ENCODE measurements at regions not wholly inside any gene's neighbourhood (a gene's known extent, or its start where the extent isn't known, plus 50 kb on each side); places are given as distances from the start of the nearest gene placed in this dataset.
"Not testable (repeated sequence)": the region's sequence is repeated elsewhere in the genome, so short reads cannot be mapped to it uniquely, and the experiment has no call there.

DNA sequence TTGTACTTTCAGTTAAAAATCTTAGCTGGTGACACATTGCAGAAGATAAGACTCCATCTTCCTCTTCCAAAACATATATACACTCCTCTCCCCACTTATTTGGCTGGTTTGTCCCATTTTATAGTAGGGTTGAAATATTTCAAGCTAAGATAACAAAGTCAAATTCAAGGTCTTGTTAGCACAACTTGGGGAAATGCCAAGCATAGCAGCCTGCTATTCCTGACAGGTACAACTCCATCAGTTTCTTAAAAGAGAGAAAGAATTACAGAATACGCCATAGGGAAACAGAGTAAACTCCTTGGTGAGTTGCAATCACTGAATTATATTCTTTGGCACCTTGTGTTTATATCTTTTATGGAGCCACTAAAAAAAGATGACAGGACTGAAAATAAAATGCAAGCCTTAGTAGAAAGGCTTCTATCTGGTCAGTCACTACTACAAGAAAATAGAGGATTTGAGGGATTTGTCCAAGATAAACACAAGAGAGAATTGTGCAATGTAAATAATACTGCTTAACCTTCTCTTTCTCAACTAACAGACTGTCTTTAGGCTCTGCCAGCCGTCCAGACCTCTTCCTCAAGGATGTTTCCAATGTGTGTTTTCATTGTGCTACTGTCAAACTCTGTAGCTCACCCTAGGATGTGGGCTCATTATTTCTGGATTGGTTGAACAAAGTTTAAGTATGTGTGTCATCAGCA is 170.3 kb downstream of the VEGFC start:
- no peak overlapping the region for H3K4me2 ChIP-seq (ENCODE audit: low read depth, low read length)
- no peak overlapping the region for H3K27ac ChIP-seq (ENCODE audit: extremely low read length, insufficient read depth, low read length)
- FAIRE-seq = no peak

DNA sequence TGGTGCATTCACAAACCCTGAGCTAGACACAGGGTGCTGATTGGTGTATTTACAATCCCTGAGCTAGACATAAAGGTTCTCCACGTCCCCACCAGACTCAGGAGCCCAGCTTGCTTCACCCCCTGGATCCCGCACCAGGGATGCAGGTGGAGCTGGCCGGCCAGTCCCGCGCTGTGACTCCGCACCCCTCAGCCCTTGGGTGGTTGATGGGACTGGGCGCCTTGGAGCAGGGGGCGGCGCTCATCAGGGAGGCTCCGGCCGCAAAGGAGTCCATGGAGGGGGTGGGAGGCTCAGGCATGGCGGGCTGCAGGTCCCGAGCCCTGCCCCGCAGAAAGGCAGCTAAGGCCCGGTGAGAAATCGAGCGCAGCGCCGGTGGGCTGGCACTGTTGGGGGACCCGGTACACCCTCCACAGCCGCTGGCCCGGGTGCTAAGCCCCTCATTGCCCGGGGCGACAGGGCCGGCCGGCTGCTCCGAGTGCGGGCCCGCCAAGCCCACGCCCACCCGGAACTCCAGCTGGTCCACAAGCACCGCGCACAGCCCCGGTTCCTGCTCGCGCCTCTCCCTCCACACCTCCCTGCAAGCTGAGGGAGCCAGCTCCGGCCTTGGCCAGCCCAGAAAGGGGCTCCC is 167.6 kb downstream of the VEGFC start:
- H3K9ac ChIP-seq (ENCODE audit: insufficient read depth, low read depth, low read length); POLR2A ChIA-PET; FAIRE-seq; in situ Hi-C loops (cut with HindIII; ENCODE audit: extremely low pct_ligation_motif_present, low pct_unique_long_range_greater_than_20kb); H3K4me2 ChIP-seq (ENCODE audit: low read depth, low read length); intact Hi-C loops (cut with micrococcal nuclease; ENCODE audit: unreplicated experiment); CTCF ChIA-PET (ENCODE audit: low intra/inter-chr PET ratio, low total read pairs); ATAC-seq; BruUV-seq (replicated peaks); H2AFZ ChIP-seq (ENCODE audit: low read length); H3K36me3 ChIP-seq (replicated peaks in 1 of 2; ENCODE audit: control insufficient read depth in 1 of 2, insufficient read depth in 2 of 2, low read length in 2 of 2); H3K79me2 ChIP-seq (ENCODE audit: insufficient read depth, low read length); H3K4me1 ChIP-seq (ENCODE audit: insufficient read depth, low read length); H4K20me1 ChIP-seq (ENCODE audit: insufficient read depth, low read length); H3K9me3 ChIP-seq (ENCODE audit: low read length); H3K4me3 ChIP-seq (replicated peaks in 1 of 3; ENCODE audit: insufficient read depth in 1 of 3, low read depth in 2 of 3, low read length in 3 of 3); DNase-seq (ENCODE audit: low spot score); H3K27ac ChIP-seq (ENCODE audit: extremely low read length, insufficient read depth, low read length); H3K27me3 ChIP-seq (ENCODE audit: control insufficient read depth in 1 of 2, insufficient read depth in 2 of 2, low read length in 2 of 2): not testable (repeated sequence)
- 86% methylated on average over 7 of the region's 37 CpGs for WGBS (ENCODE audit: low lambda C conversion rate)

More for the DNA sequence above, 170.3 kb downstream of the VEGFC start:
- H3K4me3 ChIP-seq (replicated peaks in 1 of 3; ENCODE audit: insufficient read depth in 1 of 3, low read depth in 2 of 3, low read length in 3 of 3) = no peak overlapping the region
- TF ChIP-seq, protein P1, sequence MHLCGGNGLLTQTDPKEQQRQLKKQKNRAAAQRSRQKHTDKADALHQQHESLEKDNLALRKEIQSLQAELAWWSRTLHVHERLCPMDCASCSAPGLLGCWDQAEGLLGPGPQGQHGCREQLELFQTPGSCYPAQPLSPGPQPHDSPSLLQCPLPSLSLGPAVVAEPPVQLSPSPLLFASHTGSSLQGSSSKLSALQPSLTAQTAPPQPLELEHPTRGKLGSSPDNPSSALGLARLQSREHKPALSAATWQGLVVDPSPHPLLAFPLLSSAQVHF (CRISPR knock-in tag; IDR thresholded peaks at IDR 0.05) = no peak
- no peak for TF ChIP-seq HES4 (CRISPR knock-in tag; IDR thresholded peaks at IDR 0.05; ENCODE audit: borderline replicate concordance)
- TF ChIP-seq, protein P2, sequence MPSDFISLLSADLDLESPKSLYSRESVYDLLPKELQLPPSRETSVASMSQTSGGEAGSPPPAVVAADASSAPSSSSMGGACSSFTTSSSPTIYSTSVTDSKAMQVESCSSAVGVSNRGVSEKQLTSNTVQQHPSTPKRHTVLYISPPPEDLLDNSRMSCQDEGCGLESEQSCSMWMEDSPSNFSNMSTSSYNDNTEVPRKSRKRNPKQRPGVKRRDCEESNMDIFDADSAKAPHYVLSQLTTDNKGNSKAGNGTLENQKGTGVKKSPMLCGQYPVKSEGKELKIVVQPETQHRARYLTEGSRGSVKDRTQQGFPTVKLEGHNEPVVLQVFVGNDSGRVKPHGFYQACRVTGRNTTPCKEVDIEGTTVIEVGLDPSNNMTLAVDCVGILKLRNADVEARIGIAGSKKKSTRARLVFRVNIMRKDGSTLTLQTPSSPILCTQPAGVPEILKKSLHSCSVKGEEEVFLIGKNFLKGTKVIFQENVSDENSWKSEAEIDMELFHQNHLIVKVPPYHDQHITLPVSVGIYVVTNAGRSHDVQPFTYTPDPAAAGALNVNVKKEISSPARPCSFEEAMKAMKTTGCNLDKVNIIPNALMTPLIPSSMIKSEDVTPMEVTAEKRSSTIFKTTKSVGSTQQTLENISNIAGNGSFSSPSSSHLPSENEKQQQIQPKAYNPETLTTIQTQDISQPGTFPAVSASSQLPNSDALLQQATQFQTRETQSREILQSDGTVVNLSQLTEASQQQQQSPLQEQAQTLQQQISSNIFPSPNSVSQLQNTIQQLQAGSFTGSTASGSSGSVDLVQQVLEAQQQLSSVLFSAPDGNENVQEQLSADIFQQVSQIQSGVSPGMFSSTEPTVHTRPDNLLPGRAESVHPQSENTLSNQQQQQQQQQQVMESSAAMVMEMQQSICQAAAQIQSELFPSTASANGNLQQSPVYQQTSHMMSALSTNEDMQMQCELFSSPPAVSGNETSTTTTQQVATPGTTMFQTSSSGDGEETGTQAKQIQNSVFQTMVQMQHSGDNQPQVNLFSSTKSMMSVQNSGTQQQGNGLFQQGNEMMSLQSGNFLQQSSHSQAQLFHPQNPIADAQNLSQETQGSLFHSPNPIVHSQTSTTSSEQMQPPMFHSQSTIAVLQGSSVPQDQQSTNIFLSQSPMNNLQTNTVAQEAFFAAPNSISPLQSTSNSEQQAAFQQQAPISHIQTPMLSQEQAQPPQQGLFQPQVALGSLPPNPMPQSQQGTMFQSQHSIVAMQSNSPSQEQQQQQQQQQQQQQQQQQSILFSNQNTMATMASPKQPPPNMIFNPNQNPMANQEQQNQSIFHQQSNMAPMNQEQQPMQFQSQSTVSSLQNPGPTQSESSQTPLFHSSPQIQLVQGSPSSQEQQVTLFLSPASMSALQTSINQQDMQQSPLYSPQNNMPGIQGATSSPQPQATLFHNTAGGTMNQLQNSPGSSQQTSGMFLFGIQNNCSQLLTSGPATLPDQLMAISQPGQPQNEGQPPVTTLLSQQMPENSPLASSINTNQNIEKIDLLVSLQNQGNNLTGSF (CRISPR knock-in tag; IDR thresholded peaks at IDR 0.05) = no peak
- no peak for TF ChIP-seq STAT5B (CRISPR knock-in tag; IDR thresholded peaks at IDR 0.05)
- TF ChIP-seq FOSL2 (CRISPR knock-in tag; IDR thresholded peaks at IDR 0.05) = no peak
- no peak for TF ChIP-seq KLF6 (CRISPR knock-in tag; IDR thresholded peaks at IDR 0.05)
- TF ChIP-seq RARA (CRISPR knock-in tag; IDR thresholded peaks at IDR 0.05) = no peak
- no peak for TF ChIP-seq FLYWCH1 (CRISPR knock-in tag; IDR thresholded peaks at IDR 0.05)
- CTCF ChIA-PET (ENCODE audit: low intra/inter-chr PET ratio, low total read pairs) = no interaction called here
- no peak for DNase-seq (ENCODE audit: low spot score)
- H3K9ac ChIP-seq (ENCODE audit: insufficient read depth, low read depth, low read length) = no peak overlapping the region
- ATAC-seq = no peak
- POLR2A ChIA-PET = no interaction called here
- H3K9me3 ChIP-seq (ENCODE audit: low read length) = no peaks in the 10 kb centered on the region
- 0% methylated on average over 2 of the region's 2 CpGs for WGBS (ENCODE audit: low lambda C conversion rate)
- H3K27me3 ChIP-seq (ENCODE audit: control insufficient read depth in 1 of 2, insufficient read depth in 2 of 2, low read length in 2 of 2) = no peaks in the 10 kb centered on the region
- H4K20me1 ChIP-seq (ENCODE audit: insufficient read depth, low read length) = no peaks in the 10 kb centered on the region
- H3K36me3 ChIP-seq (replicated peaks in 1 of 2; ENCODE audit: control insufficient read depth in 1 of 2, insufficient read depth in 2 of 2, low read length in 2 of 2) = no peaks in the 10 kb centered on the region
- intact Hi-C loops (cut with micrococcal nuclease; ENCODE audit: unreplicated experiment) = no loop called here
- H3K4me1 ChIP-seq (ENCODE audit: insufficient read depth, low read length) = no peaks in the 10 kb centered on the region
- no TSS peak for BruUV-seq (replicated peaks)
- H3K79me2 ChIP-seq (ENCODE audit: insufficient read depth, low read length) = no peaks in the 10 kb centered on the region
- no peak overlapping the region for H2AFZ ChIP-seq (ENCODE audit: low read length)
- in situ Hi-C loops (cut with HindIII; ENCODE audit: extremely low pct_ligation_motif_present, low pct_unique_long_range_greater_than_20kb) = no loop called here
